ENCODE measurements at regions not wholly inside any gene's neighbourhood (a gene's known extent, or its start where the extent isn't known, plus 50 kb on each side); places are given as distances from the start of the nearest gene placed in this dataset.

DNA sequence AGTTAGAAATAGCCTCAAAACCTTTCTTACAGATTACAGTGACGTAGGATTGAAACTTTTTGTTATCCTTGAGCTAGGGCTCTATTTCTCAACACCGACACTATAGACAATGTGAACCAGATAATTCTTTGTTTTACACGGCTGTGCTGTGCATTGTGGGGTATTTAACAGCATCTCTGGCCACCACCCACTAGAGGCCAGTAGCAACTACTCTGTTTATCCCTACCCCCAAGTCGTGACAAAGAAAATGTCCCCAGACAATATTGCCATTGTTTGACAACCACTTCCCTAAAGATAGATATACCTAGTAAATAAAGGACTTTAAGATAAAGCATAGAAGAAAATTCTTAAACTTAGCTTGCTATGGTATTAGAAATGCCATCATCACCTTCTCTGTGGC lies 359.6 kb downstream of the ARL4A start:
- DNase-seq: no peak

DNA sequence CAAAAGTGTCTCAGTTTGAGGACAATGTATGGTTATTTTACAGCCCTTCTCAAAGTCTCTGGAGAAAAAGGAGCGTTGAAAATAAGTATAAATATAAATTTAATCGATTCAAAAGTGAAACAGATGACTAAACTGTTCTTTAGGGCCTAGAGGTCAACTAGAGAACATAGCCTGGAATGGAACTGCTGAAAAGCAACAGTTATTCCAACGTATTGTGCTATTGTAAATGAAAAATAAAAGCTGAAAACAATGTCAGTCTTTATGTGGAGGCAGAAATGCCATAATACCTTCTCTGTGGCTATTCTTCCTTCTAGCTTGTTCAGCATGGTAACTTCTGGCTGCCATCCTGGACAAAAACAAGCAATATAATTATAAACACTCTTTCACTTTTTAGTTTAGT lies 362.5 kb downstream of the ARL4A start:
- DNase-seq: no peak

DNA sequence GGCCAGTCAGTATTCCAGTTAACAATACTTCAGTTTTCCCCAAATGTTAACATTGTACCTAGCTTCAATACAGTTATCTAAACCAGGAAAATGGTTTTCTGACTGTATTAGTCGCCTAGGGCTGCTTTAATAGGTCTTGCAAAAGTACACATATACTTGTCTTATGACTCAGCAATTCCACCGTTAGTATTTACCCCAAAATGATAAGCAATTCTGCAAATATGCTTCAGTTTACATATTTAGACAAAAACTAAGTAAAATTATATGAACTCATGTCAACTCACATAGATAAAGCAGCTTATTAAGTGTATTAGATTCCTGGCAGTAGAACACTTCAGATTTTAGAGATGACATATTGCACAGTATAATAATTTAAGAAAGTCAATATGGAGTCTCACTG lies 363.3 kb downstream of the ARL4A start:
- DNase-seq: no peak

DNA sequence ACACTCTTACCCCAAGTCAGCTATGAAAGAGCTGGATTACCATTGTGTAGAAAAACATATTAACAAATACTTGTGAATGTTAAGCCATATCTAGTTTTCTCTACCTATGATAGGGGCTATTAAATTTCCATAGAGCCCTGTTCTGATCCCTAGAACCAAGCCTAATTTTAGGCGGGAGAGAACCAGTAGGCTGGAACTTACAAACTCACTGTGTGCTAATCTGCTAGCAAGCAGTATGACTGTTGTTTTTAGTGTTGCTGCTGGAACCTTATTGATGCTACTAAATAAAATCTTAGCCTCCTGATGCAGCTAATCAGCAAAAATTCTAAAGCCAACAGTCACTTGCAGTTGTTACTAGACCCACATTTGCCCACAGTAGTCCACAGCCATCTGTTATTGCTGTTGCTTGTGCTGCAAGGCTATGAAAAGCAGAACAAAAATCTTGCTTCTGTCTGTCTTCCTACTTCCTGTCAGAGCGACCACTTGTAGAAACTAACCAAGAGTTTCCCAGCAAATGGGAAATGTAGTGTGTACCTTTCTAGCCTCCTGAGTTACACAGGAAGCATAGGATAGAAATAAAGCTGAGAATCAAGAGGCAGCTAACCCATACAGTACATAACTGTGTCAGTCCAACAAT lies 368.4 kb downstream of the ARL4A start:
- peak in 1 of 2 donors; percentile 49 for DNase-seq

DNA sequence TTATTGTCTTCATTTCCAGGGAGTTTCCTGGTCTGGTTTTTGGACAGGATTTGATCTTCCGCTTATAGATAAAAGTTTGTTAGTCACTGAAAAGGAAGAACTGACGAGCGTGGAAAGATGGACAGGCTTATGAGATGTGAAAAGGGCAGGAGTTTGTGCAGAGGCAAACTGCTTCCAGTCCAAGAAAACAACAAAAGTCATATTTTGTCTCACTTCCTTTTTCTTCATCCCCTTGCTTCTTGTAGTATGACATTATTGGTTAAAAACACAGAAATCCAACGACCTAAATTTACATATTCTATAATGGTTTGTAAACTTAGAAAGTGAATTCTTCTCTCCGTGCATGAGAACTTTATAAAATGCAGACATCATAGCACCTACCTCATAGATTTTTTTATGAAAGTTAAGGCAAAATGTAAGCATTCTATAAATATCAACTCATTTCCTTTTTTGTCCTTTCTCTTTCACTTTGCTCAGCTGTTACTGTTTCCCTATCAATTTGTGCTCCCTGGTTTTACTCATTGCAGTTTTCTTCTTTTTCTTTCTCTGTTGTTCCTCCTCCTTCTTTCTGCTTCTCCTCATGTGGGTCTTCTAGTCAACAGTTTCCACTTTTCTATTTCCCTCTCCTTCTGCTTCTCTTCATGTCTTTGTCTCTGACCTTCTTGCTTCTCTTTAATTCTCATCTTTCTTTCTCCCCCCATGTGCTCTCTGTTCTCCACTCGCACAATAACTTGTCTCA lies 370.2 kb downstream of the ARL4A start:
- peak in 1 of 2 donors; percentile 57 for DNase-seq

DNA sequence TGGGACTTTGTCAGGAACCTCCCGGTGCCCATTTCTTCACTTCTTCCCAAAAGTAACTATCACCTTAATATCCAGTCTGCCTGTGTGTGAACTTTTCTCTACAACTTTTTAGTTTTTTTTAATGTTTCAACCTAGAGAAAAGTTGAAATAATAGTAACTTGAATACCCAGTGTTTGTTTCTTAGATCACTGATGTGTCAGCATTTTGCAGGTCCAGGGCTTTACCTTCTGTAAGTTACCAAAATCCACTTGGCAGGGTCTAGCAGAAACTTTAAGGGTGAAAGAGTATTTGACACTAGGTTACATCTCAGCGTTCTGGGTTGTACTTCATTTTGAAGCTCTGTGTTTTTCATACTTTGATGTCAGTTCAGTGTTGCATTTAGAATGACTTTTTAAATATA lies 372.7 kb downstream of the ARL4A start:
- no peak for DNase-seq

DNA sequence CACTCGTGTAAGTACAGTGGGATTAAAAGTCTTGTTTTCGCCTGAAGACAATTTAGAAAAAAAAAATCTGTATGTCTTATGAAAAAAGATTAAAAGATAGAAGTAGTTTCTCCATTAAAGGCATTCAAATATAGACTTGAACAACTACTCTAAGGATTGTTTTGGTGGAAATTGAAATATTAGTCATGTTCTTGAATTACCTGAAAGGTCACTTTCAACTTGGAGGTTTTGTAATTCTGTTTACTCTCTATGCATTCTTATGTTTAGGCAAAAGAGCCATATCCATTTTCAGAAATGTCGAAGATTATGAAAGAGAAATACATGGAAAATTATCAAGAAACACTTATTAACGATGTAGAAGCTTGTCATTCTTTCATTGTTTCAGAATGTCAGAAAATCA lies 373.7 kb downstream of the ARL4A start:
- DNase-seq: no peak

DNA sequence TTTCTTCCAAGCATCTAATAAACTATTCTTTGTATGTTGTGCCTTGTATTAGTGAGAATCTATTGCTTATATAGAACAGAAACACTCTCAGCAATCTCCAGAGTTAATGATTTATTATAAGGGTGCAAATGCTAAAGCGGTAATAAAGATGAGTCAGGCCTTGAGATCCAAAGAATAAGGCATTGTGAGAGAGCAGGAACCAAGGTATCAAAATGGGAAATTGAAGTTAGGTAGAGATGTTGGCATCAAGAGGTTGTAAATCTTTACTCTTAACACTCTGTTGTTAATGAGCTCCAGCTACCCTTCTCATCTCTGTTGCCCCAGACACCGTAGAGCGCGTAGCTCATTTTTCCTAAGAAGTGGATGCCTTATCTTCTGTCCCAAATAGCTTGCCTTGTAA lies 375.2 kb downstream of the ARL4A start:
- DNase-seq: no peak

DNA sequence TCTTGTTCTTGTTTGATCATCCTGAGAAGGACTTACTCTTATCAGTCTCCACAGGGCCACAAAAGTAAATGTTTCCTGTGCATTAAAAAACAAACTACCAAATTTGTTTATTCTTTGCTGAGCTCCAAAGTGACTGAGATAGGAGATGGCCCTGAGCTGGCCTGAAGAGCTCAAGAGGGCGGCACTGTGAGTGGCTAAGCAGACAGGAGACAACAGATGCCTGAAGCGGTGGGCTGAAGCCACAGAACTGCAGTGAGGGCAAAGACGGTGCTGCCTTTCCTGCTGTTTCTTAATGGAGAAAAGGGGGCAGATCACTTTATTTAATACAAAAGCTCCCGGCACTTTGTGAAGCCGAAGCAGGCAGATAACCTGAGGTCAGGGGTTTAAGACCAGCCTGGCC lies 379.6 kb downstream of the ARL4A start:
- DNase-seq: no peak

DNA sequence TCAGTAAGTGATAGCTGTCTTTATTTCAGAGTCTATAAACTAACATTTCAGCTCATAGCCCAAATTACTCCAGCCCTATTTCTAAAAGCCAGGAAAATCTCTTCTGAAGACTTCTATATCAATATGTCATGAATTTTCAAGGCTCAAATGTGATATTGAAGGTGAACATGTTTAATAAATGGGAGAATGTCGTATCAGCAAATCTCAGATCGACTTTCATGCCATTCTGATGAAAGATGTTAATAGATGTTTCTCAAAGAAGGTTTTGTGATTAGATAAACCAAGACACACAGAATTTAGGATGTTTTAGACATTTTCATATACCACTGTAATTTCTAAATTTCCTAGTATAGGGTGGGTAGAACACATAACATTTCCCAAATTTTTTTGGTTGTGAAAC lies 380.6 kb downstream of the ARL4A start:
- no peak for DNase-seq

DNA sequence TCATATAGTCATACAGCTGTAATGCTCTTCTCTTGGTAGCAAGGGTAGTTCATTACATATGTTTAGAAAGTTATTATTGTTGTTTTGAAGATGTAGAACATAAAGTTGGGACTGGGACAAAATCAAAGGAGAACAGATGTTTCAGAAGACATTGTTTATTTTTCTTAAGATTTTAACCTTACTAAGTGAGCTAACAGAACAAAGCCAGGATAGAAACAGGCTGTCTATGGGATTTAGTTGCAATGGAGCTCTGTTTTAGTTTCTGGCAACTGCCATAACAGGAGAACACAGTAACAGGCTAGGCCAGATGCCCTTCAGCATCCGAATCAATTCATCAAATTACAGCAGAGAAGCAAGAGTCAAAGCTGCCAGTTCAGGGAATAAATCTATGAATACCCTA lies 382.4 kb downstream of the ARL4A start:
- no peak for DNase-seq

DNA sequence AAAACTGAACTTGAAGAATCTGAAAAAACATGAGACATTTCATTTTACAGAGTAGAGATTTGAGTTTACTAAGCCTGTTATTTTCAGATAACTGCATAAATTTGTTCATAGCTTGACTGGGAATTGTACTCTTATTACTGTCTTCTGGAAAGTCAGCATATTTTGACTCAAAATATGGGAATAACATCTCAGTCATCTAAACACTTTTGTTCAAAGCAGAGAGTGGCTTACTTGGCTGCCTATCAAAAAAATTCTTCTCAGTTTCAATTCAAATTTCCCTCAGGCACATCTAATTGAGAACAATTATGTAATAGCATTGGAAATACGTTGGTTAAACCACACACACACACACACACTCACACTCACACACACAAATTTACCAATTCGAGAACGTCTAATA lies 384.6 kb downstream of the ARL4A start:
- DNase-seq: no peak

DNA sequence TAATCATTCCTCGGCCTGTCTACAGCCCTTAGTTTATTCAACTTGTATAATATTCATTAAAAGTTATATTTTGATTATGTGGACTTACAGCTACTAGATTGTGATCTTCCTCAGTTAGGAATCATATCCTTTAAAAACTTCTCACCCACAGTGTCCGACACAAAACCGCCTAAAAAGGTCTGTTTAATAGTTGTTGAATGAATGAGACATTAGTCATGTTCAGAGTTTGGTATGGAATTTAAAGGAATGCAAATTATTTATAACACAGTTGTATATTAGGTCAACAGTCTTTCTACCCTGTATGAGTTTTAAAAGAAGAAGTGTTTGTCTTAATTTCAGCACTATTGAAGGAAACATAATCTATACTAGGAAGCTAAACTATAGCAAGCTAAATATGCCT lies 390.0 kb downstream of the ARL4A start:
- no peak for DNase-seq

DNA sequence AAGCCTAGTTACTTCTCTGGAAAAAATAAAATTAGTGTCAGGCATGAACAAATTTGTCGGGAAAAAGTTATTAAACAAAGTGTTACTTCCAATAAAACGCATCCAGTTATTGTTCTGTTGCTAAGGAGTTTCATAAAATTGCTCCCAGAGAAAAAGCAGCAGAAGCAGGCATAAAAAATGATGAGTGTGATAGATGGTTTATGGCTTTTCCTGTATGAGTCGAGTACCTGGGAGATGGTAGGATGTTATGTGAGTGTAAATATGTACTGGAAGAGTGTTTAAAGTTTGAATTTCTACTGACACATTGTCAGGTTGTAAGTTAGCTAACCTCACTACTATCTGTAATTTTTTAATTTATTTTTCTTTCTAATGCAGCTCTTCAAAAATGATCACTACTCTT lies 390.7 kb downstream of the ARL4A start:
- DNase-seq: no peak

DNA sequence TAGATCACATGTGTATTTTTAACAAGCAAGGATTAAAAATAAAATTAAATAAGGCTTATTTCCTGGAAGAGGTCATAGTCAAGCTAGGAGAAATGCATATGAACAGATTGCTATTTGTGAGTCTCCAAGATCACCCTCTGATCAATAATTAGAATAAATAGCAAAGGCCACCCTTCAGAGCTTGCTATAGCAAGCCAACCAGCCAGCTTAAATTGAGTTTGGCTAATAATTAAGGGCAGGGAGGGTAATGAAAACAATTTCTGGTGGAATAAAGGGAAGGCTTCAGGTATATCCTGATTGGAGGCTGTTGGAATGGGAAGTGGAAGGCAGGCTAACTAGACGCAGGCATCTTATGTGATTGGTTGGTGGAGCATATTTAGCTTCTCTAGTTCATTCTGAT lies 403.5 kb downstream of the ARL4A start:
- no peak for DNase-seq

DNA sequence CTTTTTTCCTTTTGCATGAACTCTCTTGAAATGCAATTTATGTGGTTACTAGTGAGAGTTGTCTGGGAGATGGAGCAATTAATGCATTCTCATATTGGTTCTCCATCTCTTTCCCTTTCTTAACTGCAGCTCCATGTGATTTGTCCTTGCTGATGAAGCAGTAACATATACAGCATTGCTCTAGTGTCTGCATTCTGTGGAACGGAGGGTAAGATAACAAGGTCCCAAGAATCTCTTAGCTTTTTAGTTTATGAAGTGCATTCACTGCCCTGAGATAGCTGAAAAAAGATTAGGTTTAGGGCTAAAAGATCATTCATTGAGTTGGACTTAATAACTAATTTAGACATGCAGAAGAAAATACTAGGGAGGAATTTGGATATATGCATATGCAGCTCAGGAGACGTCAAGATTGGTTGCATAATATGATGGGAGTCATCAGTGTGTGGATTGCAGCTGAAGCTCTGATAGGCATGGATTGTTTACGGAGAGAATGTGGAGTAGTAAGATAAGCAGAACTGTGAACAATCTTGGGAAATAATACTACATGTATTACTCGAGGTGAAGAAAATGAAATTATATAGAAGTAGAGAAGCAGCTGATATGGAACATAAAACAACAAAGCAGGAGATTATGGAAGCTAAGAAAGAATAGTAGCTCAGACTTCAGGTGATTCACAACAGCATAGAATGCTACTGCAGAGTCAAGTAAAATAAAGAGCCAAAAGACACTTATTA lies 404.7 kb downstream of the ARL4A start:
- no peak for DNase-seq

DNA sequence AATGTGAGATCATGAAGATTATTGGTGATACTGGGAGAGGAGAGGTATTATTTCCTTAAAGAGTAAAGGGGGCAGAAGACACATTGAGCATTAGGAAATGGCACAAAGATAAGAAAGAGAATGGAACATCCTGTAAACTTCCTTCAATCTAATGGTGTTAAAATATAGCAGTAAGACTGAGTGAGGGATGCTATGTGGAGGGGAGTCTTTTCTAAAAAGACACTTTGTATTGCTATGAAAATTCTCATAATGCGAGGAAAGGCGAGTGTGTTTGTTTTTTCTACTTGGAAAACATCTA lies 405.2 kb downstream of the ARL4A start:
- no peak for DNase-seq

DNA sequence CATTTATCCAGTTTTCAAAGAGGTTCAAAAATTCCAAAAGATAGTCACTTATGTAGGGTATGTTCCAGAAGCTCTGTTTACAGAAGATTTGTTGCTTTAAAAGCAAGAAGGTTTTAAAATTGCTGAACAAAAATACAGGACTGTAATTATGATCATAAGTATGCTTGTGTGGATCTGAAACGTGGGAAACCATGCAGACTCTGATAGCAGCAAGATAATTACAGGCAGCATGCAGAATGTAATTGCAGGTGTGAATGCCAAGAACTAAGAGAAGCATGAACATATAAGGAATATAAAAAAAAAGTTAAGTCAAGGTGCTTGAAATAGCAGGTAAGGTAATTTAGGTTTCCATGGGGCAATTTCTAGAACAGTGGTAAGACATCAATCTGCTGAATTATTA lies 405.7 kb downstream of the ARL4A start:
- DNase-seq: no peak

DNA sequence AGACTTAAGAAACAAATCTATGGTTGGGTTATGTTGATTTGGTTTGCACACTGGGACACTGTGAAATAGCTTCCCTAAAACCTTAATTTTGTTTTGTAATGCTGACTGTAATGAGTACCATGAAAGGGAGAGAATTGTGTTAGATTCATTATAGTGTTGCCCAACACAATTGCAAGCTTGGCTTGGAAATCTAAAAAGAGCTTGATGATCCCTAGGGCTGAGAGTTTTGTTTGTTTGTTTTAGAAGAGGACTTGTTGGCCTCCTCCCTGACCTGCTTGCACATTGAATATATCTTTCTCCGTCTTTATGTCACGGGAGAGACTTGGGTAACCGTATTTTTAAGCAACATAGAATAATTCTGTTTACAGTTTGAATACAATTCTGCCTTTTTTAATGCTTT lies 410.1 kb downstream of the ARL4A start:
- no peak for DNase-seq

DNA sequence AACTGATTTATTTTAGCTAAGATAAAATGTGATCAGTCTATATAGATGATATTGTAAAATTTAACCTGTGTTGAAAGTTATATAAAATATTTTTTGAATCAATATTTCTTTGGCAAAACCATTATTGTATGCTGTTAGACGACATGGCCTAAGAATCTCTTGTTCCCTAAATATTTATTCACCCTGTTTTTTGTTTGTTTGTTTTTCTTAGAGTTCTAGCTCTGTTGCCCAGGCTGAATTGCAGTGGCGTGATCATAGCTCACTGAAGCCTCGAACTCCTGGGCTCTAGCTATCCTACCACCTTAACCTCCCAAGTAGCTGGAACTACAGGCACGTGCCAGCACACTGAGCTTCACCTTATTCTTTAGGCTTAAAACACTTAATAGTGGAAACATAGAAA lies 410.7 kb downstream of the ARL4A start:
- no peak for DNase-seq

DNA sequence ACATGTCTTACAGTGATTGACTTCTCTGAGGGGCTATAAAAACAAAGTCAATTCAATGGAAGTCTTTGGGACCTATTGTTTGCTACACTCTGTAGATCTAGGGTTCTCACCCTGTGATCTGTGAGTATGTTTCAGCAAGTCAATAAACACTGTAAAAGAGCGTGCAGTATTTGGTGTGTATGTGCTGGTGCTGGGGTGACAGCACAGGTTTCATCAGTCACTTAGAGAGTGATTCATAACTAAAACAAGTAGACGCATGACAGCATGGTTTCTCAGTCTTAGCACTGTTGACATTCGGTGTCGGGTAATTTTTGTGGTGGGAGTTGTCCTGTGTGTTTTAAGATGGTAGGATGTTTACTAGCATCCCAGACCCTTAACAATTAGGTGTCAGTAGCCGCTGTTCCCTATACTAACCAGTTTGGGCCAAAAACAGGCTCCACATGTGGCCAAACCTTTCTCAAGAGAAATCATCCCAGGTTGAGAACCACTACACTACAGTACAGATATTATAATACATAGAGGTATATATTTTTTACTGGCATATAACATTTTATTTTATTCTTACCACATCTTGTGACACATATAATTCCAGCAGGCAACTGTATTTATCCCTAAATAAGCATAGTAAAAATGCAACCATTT lies 411.8 kb downstream of the ARL4A start:
- no peak for DNase-seq

DNA sequence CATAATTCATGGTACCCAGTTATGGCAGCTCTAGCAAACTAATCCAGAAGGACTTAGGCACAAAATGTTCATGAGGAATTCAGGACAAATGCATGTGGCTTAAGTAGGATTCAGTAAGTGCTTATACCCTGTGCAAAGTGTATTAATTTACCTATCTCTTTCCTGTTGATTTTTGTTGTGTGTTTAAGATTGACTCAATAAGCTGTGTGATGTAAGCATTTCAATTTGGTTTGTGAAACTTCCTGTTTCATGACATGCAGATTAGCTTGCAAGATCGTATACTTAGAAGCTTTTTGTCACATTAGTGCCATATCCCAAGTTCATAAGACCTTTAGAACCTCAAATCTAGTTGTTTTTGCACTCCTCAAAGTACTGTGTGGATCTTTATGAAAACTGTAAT lies 416.7 kb downstream of the ARL4A start:
- no peak for DNase-seq

DNA sequence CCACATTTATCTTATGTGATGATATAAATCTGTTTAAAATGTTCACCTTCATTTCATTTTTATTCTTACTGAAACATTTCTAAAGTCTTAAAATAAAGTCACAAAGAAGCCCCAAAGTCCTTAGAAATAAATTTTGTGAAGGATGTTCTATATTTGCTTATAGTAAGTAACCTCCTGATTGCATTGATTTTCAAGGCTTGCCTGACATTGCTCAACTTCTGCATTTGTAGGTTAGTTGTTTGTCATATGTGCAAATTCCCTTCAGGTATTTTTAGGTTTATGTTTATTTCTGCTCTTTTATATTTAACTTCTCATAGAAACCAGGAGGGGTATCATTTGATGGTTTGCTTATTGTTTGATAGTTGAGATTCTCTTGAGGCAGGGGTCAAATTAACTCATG lies 417.8 kb downstream of the ARL4A start:
- no peak for DNase-seq

DNA sequence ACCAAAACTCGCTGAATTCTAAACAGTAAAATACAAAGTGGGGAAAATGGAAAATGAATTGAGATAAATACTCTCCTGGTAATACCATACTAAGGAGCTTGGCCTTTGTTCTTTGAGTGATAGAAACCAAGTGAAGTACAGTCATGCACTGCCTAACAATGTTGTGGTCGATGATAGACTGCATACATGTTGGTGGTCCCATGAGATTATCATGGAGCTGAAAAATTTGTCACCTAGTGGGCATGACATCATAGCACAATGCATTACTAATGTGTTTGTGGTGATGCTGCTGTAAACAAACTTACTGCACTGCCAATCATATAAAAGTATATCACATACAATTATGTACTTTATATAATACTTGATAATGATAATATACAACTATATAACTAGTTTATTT lies 419.1 kb downstream of the ARL4A start:
- no peak for DNase-seq
